H9 (cell line): ENCODE measurements at regions not wholly inside any gene's neighbourhood (a gene's known extent, or its start where the extent isn't known, plus 50 kb on each side); places are given as distances from the start of the nearest gene placed in this dataset.

Experiments
- DNase-seq: peaks from one replicate; pipeline ENCODE4 v3.0.0-alpha.2; 2017
- H2AFZ ChIP-seq: one replicate; pipeline ENCODE4 v1.6.1; 2013; ENCODE audit warnings: mild to moderate bottlenecking, low read length, control low read depth, moderate library complexity
- H2AK5ac ChIP-seq: 2 replicates; pipeline ENCODE4 v1.6.1; 2013; ENCODE audit warnings: low read length, control low read depth, mixed read lengths; ENCODE audit not compliant: insufficient read length
- H2BK120ac ChIP-seq: one replicate; pipeline ENCODE4 v1.6.1; 2013; ENCODE audit warnings: low read depth, mild to moderate bottlenecking, low read length, control low read depth, inconsistent platforms; ENCODE audit not compliant: poor library complexity, severe bottlenecking
- H2BK12ac ChIP-seq: 2 replicates; pipeline ENCODE4 v1.6.1; 2013; ENCODE audit warnings: low read length, control low read depth, mixed read lengths, low read depth; ENCODE audit not compliant: insufficient read length
- H2BK15ac ChIP-seq: 2 replicates; pipeline ENCODE4 v1.6.1; 2013; ENCODE audit warnings: low read depth, low read length, control low read depth
- H2BK20ac ChIP-seq: one replicate; pipeline ENCODE4 v1.6.1; 2013; ENCODE audit warnings: low read depth, mild to moderate bottlenecking, low read length, control low read depth, inconsistent platforms; ENCODE audit not compliant: poor library complexity, severe bottlenecking
- H2BK5ac ChIP-seq: 2 replicates; pipeline ENCODE4 v1.6.1; 2013; ENCODE audit warnings: low read length, control low read depth, mixed read lengths; ENCODE audit not compliant: insufficient read length
- H3K14ac ChIP-seq: 2 replicates; pipeline ENCODE4 v1.6.1; 2013; ENCODE audit warnings: low read length, control low read depth; ENCODE audit not compliant: insufficient read depth
- H3K18ac ChIP-seq: 2 replicates; pipeline ENCODE4 v1.6.1; 2013; ENCODE audit warnings: low read depth, mild to moderate bottlenecking, mixed read lengths, low read length, control low read depth; ENCODE audit not compliant: insufficient read length
- H3K23ac ChIP-seq: 2 replicates; pipeline ENCODE4 v1.6.1; 2013; ENCODE audit warnings: low read length, control low read depth, mixed read lengths, low read depth; ENCODE audit not compliant: insufficient read length
- H3K23me2 ChIP-seq: 2 replicates; pipeline ENCODE4 v1.6.1; 2013; ENCODE audit warnings: low read depth, mild to moderate bottlenecking, mixed read lengths, low read length, control low read depth; ENCODE audit not compliant: insufficient read length, poor library complexity, severe bottlenecking
- H3K27ac ChIP-seq: 2 replicates; pipeline ENCODE4 v1.5.1; 2013; ENCODE audit warnings: low read length, control low read depth, mixed read lengths, low read depth; ENCODE audit not compliant: insufficient read length
- H3K27me3 ChIP-seq: 2 replicates; pipeline ENCODE4 v1.6.1; 2013; ENCODE audit warnings: low read length, control low read depth, inconsistent platforms; ENCODE audit not compliant: insufficient read depth
- H3K4ac ChIP-seq: 2 replicates; pipeline ENCODE4 v1.6.1; 2013; ENCODE audit warnings: low read depth, mild to moderate bottlenecking, control low read depth, inconsistent platforms, low read length, moderate library complexity
- H3K4me1 ChIP-seq: 2 replicates; pipeline ENCODE4 v1.6.1; 2013; ENCODE audit warnings: low read length, control low read depth, inconsistent platforms; ENCODE audit not compliant: insufficient read depth
- H3K4me2 ChIP-seq: 2 replicates; pipeline ENCODE4 v1.6.1; 2013; ENCODE audit warnings: low read length, control low read depth, mixed read lengths; ENCODE audit not compliant: insufficient read length, insufficient read depth
- H3K56ac ChIP-seq: 2 replicates; pipeline ENCODE4 v1.6.1; 2013; ENCODE audit warnings: low read depth, mild to moderate bottlenecking, mixed read lengths, low read length, control low read depth; ENCODE audit not compliant: insufficient read length
- H3K79me1 ChIP-seq: 2 replicates; pipeline ENCODE4 v1.6.1; 2013; ENCODE audit warnings: low read depth, mild to moderate bottlenecking, moderate library complexity, low read length, control low read depth, inconsistent platforms; ENCODE audit not compliant: insufficient read depth, poor library complexity, severe bottlenecking
- H3K79me2 ChIP-seq: 2 replicates; pipeline ENCODE4 v1.6.1; 2013; ENCODE audit warnings: low read length, control low read depth, inconsistent platforms; ENCODE audit not compliant: insufficient read depth
- H3K9ac ChIP-seq: 2 replicates; pipeline ENCODE4 v1.6.1; 2013; ENCODE audit warnings: low read length, control low read depth, mixed read lengths; ENCODE audit not compliant: insufficient read length; ENCODE audit errors: extremely low read depth
- H3K9me3 ChIP-seq: one replicate; pipeline ENCODE4 v1.6.1; 2013; ENCODE audit warnings: low read depth, low read length, inconsistent platforms; ENCODE audit not compliant: control insufficient read depth
- H3T11ph ChIP-seq: one replicate; pipeline ENCODE4 v1.6.1; 2013; ENCODE audit warnings: mild to moderate bottlenecking, low read length, control low read depth, inconsistent platforms
- H4K20me1 ChIP-seq: one replicate; pipeline ENCODE4 v1.6.1; 2013; ENCODE audit not compliant: control insufficient read depth, insufficient read length, insufficient read depth
- H4K5ac ChIP-seq: 2 replicates; pipeline ENCODE4 v1.6.1; 2013; ENCODE audit warnings: low read depth, mild to moderate bottlenecking, mixed read lengths, low read length, control low read depth; ENCODE audit not compliant: insufficient read length
- H4K8ac ChIP-seq: replicated peaks from 2 replicates; pipeline ENCODE4 v1.6.1; 2013; ENCODE audit warnings: low read length, control low read depth, mixed read lengths, low read depth; ENCODE audit not compliant: insufficient read length
- H4K91ac ChIP-seq: 2 replicates; pipeline ENCODE4 v1.6.1; 2013; ENCODE audit warnings: low read depth, mild to moderate bottlenecking, moderate library complexity, mixed read lengths, low read length, control low read depth; ENCODE audit not compliant: insufficient read length
- H3K27ac Mint-ChIP-seq, 3 experiments: 2 replicates in 2 of 3; 3 replicates in 1 of 3; pipeline ENCODE4 v1.8.0; 2020 to 2021; ENCODE audit warnings: mixed read lengths in 3 of 3, mild to moderate bottlenecking in 1 of 3, moderate library complexity in 1 of 3
- H3K27me3 Mint-ChIP-seq: 2 replicates; pipeline ENCODE4 v1.8.0; 2021; ENCODE audit warnings: low read depth, mild to moderate bottlenecking, moderate library complexity, mixed read lengths
- H3K36me3 Mint-ChIP-seq, 3 experiments: 2 replicates in 2 of 3; 3 replicates in 1 of 3; pipeline ENCODE4 v1.8.0; 2020 to 2021; ENCODE audit warnings: low read depth in 3 of 3, mixed read lengths in 3 of 3; ENCODE audit not compliant: insufficient read depth in 1 of 3
- H3K4me1 Mint-ChIP-seq, 2 experiments: 2 replicates each; pipeline ENCODE4 v1.8.0; 2020; ENCODE audit warnings: mixed read lengths in 2 of 2
- H3K4me3 Mint-ChIP-seq, 2 experiments: 2 replicates in 1 of 2; 3 replicates in 1 of 2; pipeline ENCODE4 v1.8.0; 2020 to 2021; ENCODE audit warnings: mild to moderate bottlenecking in 2 of 2, mixed read lengths in 2 of 2, moderate library complexity in 1 of 2
- H3K9me3 Mint-ChIP-seq, 2 experiments: 2 replicates in 1 of 2; 3 replicates in 1 of 2; pipeline ENCODE4 v1.8.0; 2020; ENCODE audit warnings: mild to moderate bottlenecking in 2 of 2, mixed read lengths in 2 of 2, moderate library complexity in 1 of 2
- WGBS: extraction: QIAGEN DNeasy Blood & Tissue Kit; methylation state at CpG from one replicate; pipeline ENCODE4 v1.1.7; 2013; ENCODE audit warnings: missing lambda C conversion rate, low lambda C conversion rate, mixed read lengths; ENCODE audit not compliant: insufficient read length; ENCODE audit errors: extremely low coverage; 5-methylcytosine and 5-hydroxymethylcytosine counted together
- TF ChIP-seq, protein P1 (sequence below): fragments of 200-600 bp; sonication (generic); conservative IDR thresholded peaks from 3 replicates; pipeline ENCODE4 v1.8.0; 2021; ENCODE audit warnings: antibody characterized with exemption, mild to moderate bottlenecking

DNA sequence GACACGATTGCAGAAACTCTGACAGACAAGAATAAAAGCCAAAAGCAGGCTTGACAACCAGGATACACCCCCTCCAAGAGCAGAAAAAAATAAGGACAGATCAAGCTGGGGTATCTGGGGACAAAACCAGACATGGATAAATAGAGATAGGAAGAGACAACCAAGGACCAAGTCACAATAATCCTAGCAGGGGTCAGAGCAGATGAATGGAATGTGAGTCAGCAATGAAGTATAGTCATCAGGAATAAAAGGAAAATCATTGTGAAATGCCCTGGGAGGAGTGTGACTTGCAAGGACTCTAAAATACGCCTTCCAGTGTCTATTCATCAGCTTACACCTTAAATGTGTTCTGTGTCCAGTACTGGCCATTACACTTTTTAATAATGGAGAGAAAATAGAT, 206.8 kb downstream of the CAAP1 start:
- Histone ChIP-seq H3K79me2 (no peaks in the 10 kb centered on the region), H2AFZ (no peak overlapping the region), H3K14ac (no peak overlapping the region), H2BK120ac (no peak overlapping the region), H3K4me1 (peaks cover 3% of the 10 kb centered on the region; the same call in 1 of the 2 replicates), H4K91ac (no peak overlapping the region), H3K9me3 (no peaks in the 10 kb centered on the region), H2BK5ac (no peak overlapping the region), H3K9ac (no peak overlapping the region), H3T11ph (no peak overlapping the region), H2AK5ac (no peak overlapping the region), H3K27ac (no peak overlapping the region), H4K8ac (no peak overlapping the region), H3K4ac (no peak overlapping the region), H4K20me1 (no peaks in the 10 kb centered on the region), H3K4me2 (no peak overlapping the region), H2BK15ac (no peak overlapping the region), H3K79me1 (no peaks in the 10 kb centered on the region), H4K5ac (no peak overlapping the region), H2BK20ac (no peak overlapping the region), H3K27me3 (no peaks in the 10 kb centered on the region), H3K56ac (no peak overlapping the region), H3K23ac (no peak overlapping the region), H2BK12ac (no peak overlapping the region), H3K23me2 (no peaks in the 10 kb centered on the region), H3K18ac (no peak overlapping the region)
- no peak overlapping the region for H3K27ac Mint-ChIP-seq
- no peaks in the 10 kb centered on the region for H3K9me3 Mint-ChIP-seq
- no peak for DNase-seq
- H3K27me3 Mint-ChIP-seq = no peaks in the 10 kb centered on the region
- H3K4me1 Mint-ChIP-seq = peaks cover 19 to 25% of the 10 kb centered on the region in 2 experiments
- TF ChIP-seq, protein P1, sequence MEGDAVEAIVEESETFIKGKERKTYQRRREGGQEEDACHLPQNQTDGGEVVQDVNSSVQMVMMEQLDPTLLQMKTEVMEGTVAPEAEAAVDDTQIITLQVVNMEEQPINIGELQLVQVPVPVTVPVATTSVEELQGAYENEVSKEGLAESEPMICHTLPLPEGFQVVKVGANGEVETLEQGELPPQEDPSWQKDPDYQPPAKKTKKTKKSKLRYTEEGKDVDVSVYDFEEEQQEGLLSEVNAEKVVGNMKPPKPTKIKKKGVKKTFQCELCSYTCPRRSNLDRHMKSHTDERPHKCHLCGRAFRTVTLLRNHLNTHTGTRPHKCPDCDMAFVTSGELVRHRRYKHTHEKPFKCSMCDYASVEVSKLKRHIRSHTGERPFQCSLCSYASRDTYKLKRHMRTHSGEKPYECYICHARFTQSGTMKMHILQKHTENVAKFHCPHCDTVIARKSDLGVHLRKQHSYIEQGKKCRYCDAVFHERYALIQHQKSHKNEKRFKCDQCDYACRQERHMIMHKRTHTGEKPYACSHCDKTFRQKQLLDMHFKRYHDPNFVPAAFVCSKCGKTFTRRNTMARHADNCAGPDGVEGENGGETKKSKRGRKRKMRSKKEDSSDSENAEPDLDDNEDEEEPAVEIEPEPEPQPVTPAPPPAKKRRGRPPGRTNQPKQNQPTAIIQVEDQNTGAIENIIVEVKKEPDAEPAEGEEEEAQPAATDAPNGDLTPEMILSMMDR = no peak
- no peak overlapping the region for H3K4me3 Mint-ChIP-seq
- H3K36me3 Mint-ChIP-seq = no peaks in the 10 kb centered on the region
- WGBS = no CpG with 5 or more reads among the region's 2 CpGs
